ENCODE measurements at regions not wholly inside any gene's neighbourhood (a gene's known extent, or its start where the extent isn't known, plus 50 kb on each side); places are given as distances from the start of the nearest gene placed in this dataset.

- no peaks in the 10 kb centered on the region for H3K4me1 ChIP-seq (ENCODE audit: control insufficient read depth, insufficient read depth, low read length)
- H3K27me3 ChIP-seq (replicated peaks in 1 of 2; ENCODE audit: control insufficient read depth in 2 of 2, insufficient read depth in 2 of 2, low read length in 1 of 2), result no peaks in the 10 kb centered on the region
- no peak overlapping the region for H3K4me3 ChIP-seq
- WGBS (ENCODE audit: insufficient coverage, insufficient replicate concordance, low lambda C conversion rate, missing lambda C conversion rate), result 54% methylated on average over 2 of the region's 2 CpGs
- no peak overlapping the region for H2AFZ ChIP-seq (ENCODE audit: control insufficient read depth, low read depth, low read length)
- H3K9ac ChIP-seq (ENCODE audit: control insufficient read depth, insufficient read depth, low read length), result no peak overlapping the region
- POLR2A ChIA-PET, result no interaction called here
- in situ Hi-C loops (cut with MboI), result no loop called here
- ATAC-seq (no peak), DNase-seq (ENCODE audit: low read depth, low spot score) (no peak), FAIRE-seq (no peak)
- H3K36me3 ChIP-seq (ENCODE audit: control insufficient read depth in 2 of 2, insufficient read depth in 2 of 2, low read length in 1 of 2), result no peaks in the 10 kb centered on the region
- no peak overlapping the region for H3K4me2 ChIP-seq (ENCODE audit: control insufficient read depth, insufficient read depth)
- SMC1A ChIA-PET (ENCODE audit: uncharacterized antibody, unreplicated experiment), result no interaction called here
- no peaks in the 10 kb centered on the region for H3K9me3 ChIP-seq (replicated peaks; ENCODE audit: control insufficient read depth, insufficient read depth, low read length)
- BruUV-seq (replicated peaks), result no TSS peak
- no peaks in the 10 kb centered on the region for H3K79me2 ChIP-seq (ENCODE audit: control insufficient read depth, insufficient read depth, low read length)
- RAD21 ChIA-PET (ENCODE audit: unreplicated experiment), result no interaction called here
- intact Hi-C loops (cut with micrococcal nuclease; ENCODE audit: unreplicated experiment), result no loop called here
- CTCF ChIA-PET, result no interaction called here
- H4K20me1 ChIP-seq (ENCODE audit: control insufficient read depth, insufficient read depth), result no peaks in the 10 kb centered on the region
- TF ChIP-seq RB1 (IDR thresholded peaks at IDR 0.05; ENCODE audit: borderline replicate concordance) (no peak), FOXM1 (IDR thresholded peaks at IDR 0.05; ENCODE audit: low read depth, low read length) (no peak), NKRF (conservative IDR thresholded peaks at IDR 0.05) (no peak), E2F4 (IDR thresholded peaks at IDR 0.05; ENCODE audit: low read depth, low read length) (no peak)
- TF ChIP-seq, protein P1, sequence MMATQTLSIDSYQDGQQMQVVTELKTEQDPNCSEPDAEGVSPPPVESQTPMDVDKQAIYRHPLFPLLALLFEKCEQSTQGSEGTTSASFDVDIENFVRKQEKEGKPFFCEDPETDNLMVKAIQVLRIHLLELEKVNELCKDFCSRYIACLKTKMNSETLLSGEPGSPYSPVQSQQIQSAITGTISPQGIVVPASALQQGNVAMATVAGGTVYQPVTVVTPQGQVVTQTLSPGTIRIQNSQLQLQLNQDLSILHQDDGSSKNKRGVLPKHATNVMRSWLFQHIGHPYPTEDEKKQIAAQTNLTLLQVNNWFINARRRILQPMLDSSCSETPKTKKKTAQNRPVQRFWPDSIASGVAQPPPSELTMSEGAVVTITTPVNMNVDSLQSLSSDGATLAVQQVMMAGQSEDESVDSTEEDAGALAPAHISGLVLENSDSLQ (IDR thresholded peaks at IDR 0.05), result no peak
- no peak overlapping the region for H3K27ac ChIP-seq (ENCODE audit: control insufficient read depth, insufficient read depth)
Observed at GRCh38 chr7:145313551-145313950, 477.7 kb upstream of the TPK1 start.
